IMR-90 (cell line): ENCODE measurements at regions not wholly inside any gene's neighbourhood (a gene's known extent, or its start where the extent isn't known, plus 50 kb on each side); places are given as distances from the start of the nearest gene placed in this dataset.

Experiments
- ATAC-seq: fragments of 200-7000 bp; cut with Tn5 transposase; 2 replicates; pipeline ENCODE4 v1.9.1; 2020; ENCODE audit warnings: low read depth, mild to moderate bottlenecking, moderate library complexity
- BruUV-seq: library from RNA; stranded (reverse); fragments of 400-500 nt; replicated peaks from 2 replicates; lab custom pipeline; 2021; lab: Mats Ljungman, UMichigan
- CTCF ChIA-PET: fragments of 300-600 bp; formaldehyde crosslinking; extraction: SDS; loops from one replicate; lab custom pipeline; 2021; ENCODE audit warnings: antibody characterized with exemption; lab: Yijun Ruan, JAX
- POLR2A ChIA-PET: fragments of 300-600 bp; sonication (Branson Sonifier 250); formaldehyde crosslinking; loops from one replicate; lab custom pipeline; 2022; ENCODE audit warnings: antibody characterized with exemption; ENCODE audit not compliant: unreplicated experiment; lab: Charles Lee
- DNase-seq: peaks from one replicate; pipeline ENCODE4 v3.0.0; 2013
- H2AFZ ChIP-seq: replicated peaks from 2 replicates; pipeline ENCODE3; 2013; ENCODE audit warnings: low read length, mild to moderate bottlenecking; ENCODE audit not compliant: poor library complexity
- H2AK5ac ChIP-seq: 2 replicates; pipeline ENCODE4 v1.6.1; 2013; ENCODE audit warnings: low read depth, low read length, inconsistent platforms
- H2AK9ac ChIP-seq: replicated peaks from 2 replicates; pipeline ENCODE3; 2013; ENCODE audit warnings: mild to moderate bottlenecking, low read depth, low read length, moderate library complexity; ENCODE audit not compliant: poor library complexity
- H2BK120ac ChIP-seq: 2 replicates; pipeline ENCODE4 v1.6.1; 2013; ENCODE audit warnings: low read depth, low read length, inconsistent platforms
- H2BK15ac ChIP-seq: 3 replicates; pipeline ENCODE4 v1.6.1; 2013; ENCODE audit warnings: low read depth, low read length, inconsistent platforms
- H2BK20ac ChIP-seq: 2 replicates; pipeline ENCODE4 v1.6.1; 2013; ENCODE audit warnings: low read depth, mild to moderate bottlenecking, inconsistent platforms, low read length, moderate library complexity
- H2BK5ac ChIP-seq: 2 replicates; pipeline ENCODE4 v1.6.1; 2013; ENCODE audit warnings: mild to moderate bottlenecking, low read depth, low read length, inconsistent platforms; ENCODE audit not compliant: poor library complexity, severe bottlenecking
- H3K14ac ChIP-seq: replicated peaks from 2 replicates; pipeline ENCODE4 v1.6.1; 2013; ENCODE audit warnings: low read depth, low read length, inconsistent platforms
- H3K18ac ChIP-seq: 2 replicates; pipeline ENCODE4 v1.6.1; 2013; ENCODE audit warnings: low read depth, low read length, control low read depth
- H3K23ac ChIP-seq: 2 replicates; pipeline ENCODE4 v1.6.1; 2013; ENCODE audit warnings: low read depth, low read length, inconsistent platforms
- H3K27ac ChIP-seq: 2 replicates; pipeline ENCODE4 v1.5.1; 2013; ENCODE audit warnings: mild to moderate bottlenecking, control low read depth, low read length; ENCODE audit not compliant: insufficient read depth
- H3K27me3 ChIP-seq: 2 replicates; pipeline ENCODE4 v1.6.1; 2013; ENCODE audit warnings: low read length; ENCODE audit not compliant: control insufficient read depth, insufficient read depth
- H3K36me3 ChIP-seq: 2 replicates; pipeline ENCODE4 v1.6.1; 2013; ENCODE audit warnings: low read length, mixed read lengths; ENCODE audit not compliant: control insufficient read depth, insufficient read depth
- H3K4ac ChIP-seq: 2 replicates; pipeline ENCODE4 v1.6.1; 2013; ENCODE audit warnings: low read depth, low read length, inconsistent platforms
- H3K4me1 ChIP-seq: 2 replicates; pipeline ENCODE4 v1.6.1; 2013; ENCODE audit warnings: low read length, mixed read lengths; ENCODE audit not compliant: control insufficient read depth, insufficient read depth
- H3K4me2 ChIP-seq: 2 replicates; pipeline ENCODE4 v1.6.1; 2013; ENCODE audit warnings: low read depth, mild to moderate bottlenecking, control low read depth, low read length, moderate library complexity
- H3K4me3 ChIP-seq: 2 replicates; pipeline ENCODE4 v1.5.1; 2013; ENCODE audit warnings: low read depth, mild to moderate bottlenecking, control low read depth, low read length, moderate library complexity; ENCODE audit not compliant: insufficient read depth
- H3K56ac ChIP-seq: 2 replicates; pipeline ENCODE4 v1.6.1; 2013; ENCODE audit warnings: low read length, inconsistent platforms; ENCODE audit not compliant: insufficient read depth; ENCODE audit errors: extremely low read depth
- H3K79me1 ChIP-seq, 2 experiments: 2 replicates each; pipeline ENCODE4 v1.6.1; 2013; ENCODE audit warnings: low read length in 2 of 2, inconsistent platforms in 1 of 2, low read depth in 1 of 2
- H3K9ac ChIP-seq: 2 replicates; pipeline ENCODE4 v1.6.1; 2013; ENCODE audit warnings: low read depth, low read length, control low read depth
- H3K9me1 ChIP-seq: 2 replicates; pipeline ENCODE4 v1.6.1; 2013; ENCODE audit warnings: low read length, inconsistent platforms; ENCODE audit not compliant: insufficient read depth
- H3K9me3 ChIP-seq: 2 replicates; pipeline ENCODE4 v1.6.1; 2013; ENCODE audit warnings: low read length; ENCODE audit not compliant: control insufficient read depth, insufficient read depth
- H4K20me1 ChIP-seq: 2 replicates; pipeline ENCODE4 v1.6.1; 2013; ENCODE audit warnings: low read length, inconsistent platforms; ENCODE audit not compliant: insufficient read depth
- H4K5ac ChIP-seq: 2 replicates; pipeline ENCODE4 v1.6.1; 2013; ENCODE audit warnings: mild to moderate bottlenecking, low read depth, low read length, control low read depth
- H4K8ac ChIP-seq, 2 experiments: 2 replicates each; pipeline ENCODE4 v1.6.1; 2013; ENCODE audit warnings: low read depth in 2 of 2, low read length in 2 of 2, control low read depth in 1 of 2, inconsistent platforms in 1 of 2
- H4K91ac ChIP-seq: 2 replicates; pipeline ENCODE4 v1.6.1; 2013; ENCODE audit warnings: low read depth, low read length, inconsistent platforms; ENCODE audit not compliant: insufficient read depth
- BHLHE40 ChIP-seq: fragments of 150-350 bp; IDR thresholded peaks from 2 replicates; pipeline ENCODE4 v1.6.1; 2016; ENCODE audit warnings: mild to moderate bottlenecking, low read depth, low read length
- CEBPB ChIP-seq: IDR thresholded peaks from 2 replicates; pipeline ENCODE4 v1.6.1; 2012; ENCODE audit warnings: low read depth, low read length, improper control_type of control experiment
- CHD1 ChIP-seq: IDR thresholded peaks from 2 replicates; pipeline ENCODE4 v1.6.1; 2012; ENCODE audit warnings: low read depth, low read length, improper control_type of control experiment
- CTCF ChIP-seq: conservative IDR thresholded peaks from 2 replicates; pipeline ENCODE4 v1.5.1; 2012; ENCODE audit warnings: mild to moderate bottlenecking, low read depth, low read length, improper control_type of control experiment
- ELK1 ChIP-seq: fragments of 150-350 bp; IDR thresholded peaks from 2 replicates; pipeline ENCODE4 v1.6.1; 2016; ENCODE audit warnings: low read depth, mild to moderate bottlenecking, low read length, moderate library complexity, borderline replicate concordance
- FOS ChIP-seq: fragments of 150-350 bp; IDR thresholded peaks from 2 replicates; pipeline ENCODE4 v1.6.1; 2016; ENCODE audit warnings: low read depth, low read length
- MAFK ChIP-seq: IDR thresholded peaks from 2 replicates; pipeline ENCODE4 v1.6.1; 2012; ENCODE audit warnings: low read depth, low read length, improper control_type of control experiment
- MAZ ChIP-seq: IDR thresholded peaks from 2 replicates; pipeline ENCODE4 v1.6.1; 2012; ENCODE audit warnings: low read depth, mild to moderate bottlenecking, low read length, improper control_type of control experiment, moderate library complexity, borderline replicate concordance
- MXI1 ChIP-seq: IDR thresholded peaks from 2 replicates; pipeline ENCODE4 v1.6.1; 2012; ENCODE audit warnings: low read depth, mild to moderate bottlenecking, low read length, moderate library complexity, borderline replicate concordance
- NFE2L2 ChIP-seq: fragments of 150-350 bp; IDR thresholded peaks from 2 replicates; pipeline ENCODE4 v1.6.1; 2016; ENCODE audit warnings: low read depth, mild to moderate bottlenecking, low read length
- POLR2A ChIP-seq: IDR thresholded peaks from 2 replicates; pipeline ENCODE4 v1.6.1; 2012; ENCODE audit warnings: mild to moderate bottlenecking, low read depth, low read length
- RAD21 ChIP-seq: IDR thresholded peaks from 2 replicates; pipeline ENCODE4 v1.6.1; 2012; ENCODE audit warnings: low read length, improper control_type of control experiment
- RCOR1 ChIP-seq: IDR thresholded peaks from 2 replicates; pipeline ENCODE4 v1.6.1; 2012; ENCODE audit warnings: mild to moderate bottlenecking, low read length, improper control_type of control experiment; ENCODE audit not compliant: insufficient replicate concordance
- RFX5 ChIP-seq: IDR thresholded peaks from 2 replicates; pipeline ENCODE4 v1.8.0; 2012; ENCODE audit warnings: low read depth, mild to moderate bottlenecking, low read length, moderate library complexity
- SMC3 ChIP-seq: fragments of 150-350 bp; IDR thresholded peaks from 2 replicates; pipeline ENCODE4 v1.6.1; 2016; ENCODE audit warnings: low read depth, mild to moderate bottlenecking, antibody characterized with exemption, low read length, moderate library complexity
- USF2 ChIP-seq: fragments of 150-350 bp; IDR thresholded peaks from 2 replicates; pipeline ENCODE4 v1.6.1; 2017; ENCODE audit warnings: mild to moderate bottlenecking, antibody characterized with exemption, low read length, low read depth
- WGBS, 2 experiments: methylation state at CpG; one replicate each; pipeline versions ENCODE4 v1.1.5 to v1.1.7; 2013; ENCODE audit warnings: missing lambda C conversion rate in 2 of 2; ENCODE audit not compliant: insufficient read length in 1 of 2; ENCODE audit errors: extremely low coverage in 2 of 2; 5-methylcytosine and 5-hydroxymethylcytosine counted together
- dilution Hi-C: fragments of 300-500 bp; cut with HindIII; formaldehyde crosslinking; loops from one replicate; pipeline ENCODE4 v1.14.3; 2018; ENCODE audit warnings: low sequenced_read_pairs; ENCODE audit not compliant: unreplicated experiment
- in situ Hi-C: fragments of 300-500 bp; cut with MboI; formaldehyde crosslinking; loops from 3 replicates; pipeline ENCODE4 v1.14.3; 2019; ENCODE audit warnings: low sequenced_read_pairs, inconsistent platforms, mixed read lengths
- intact Hi-C: fragments of 100-400 bp; cut with micrococcal nuclease; formaldehyde crosslinking; loops from 2 replicates; pipeline ENCODE4 v1.10.0; 2022

- dilution Hi-C loops = no loop called here
- H3K4me3 ChIP-seq = no peak overlapping the region
- H3K4me2 ChIP-seq = no peak overlapping the region
- 0 out of 2 replicates have a peak, but pooled peaks cover 3% of the 10 kb centered on the region for H3K9me3 ChIP-seq
- no peak overlapping the region for H4K5ac ChIP-seq
- no peaks in the 10 kb centered on the region for H3K79me1 ChIP-seq
- no peaks in the 10 kb centered on the region for H4K20me1 ChIP-seq
- H3K36me3 ChIP-seq = no peaks in the 10 kb centered on the region
- in situ Hi-C loops = no loop called here
- no peaks in the 10 kb centered on the region for H3K9me1 ChIP-seq
- H3K4me1 ChIP-seq = no peaks in the 10 kb centered on the region
- BruUV-seq = no TSS peak
- H2BK5ac ChIP-seq = no peak overlapping the region
- POLR2A ChIA-PET = no interaction called here
- H3K23ac ChIP-seq = no peak overlapping the region
- H3K27me3 ChIP-seq = no peaks in the 10 kb centered on the region
- H2AK9ac ChIP-seq = no peak overlapping the region
- no peak overlapping the region for H3K27ac ChIP-seq
- DNase-seq (no peak), ATAC-seq (no peak)
- no peak overlapping the region for H2AFZ ChIP-seq
- H4K91ac ChIP-seq = no peak overlapping the region
- WGBS, 2 experiments = no CpG with 5 or more reads among the region's 2 CpGs
- TF ChIP-seq USF2 (no peak), MXI1 (no peak), POLR2A (no peak), MAZ (no peak), RFX5 (no peak), NFE2L2 (no peak), RCOR1 (no peak), CHD1 (no peak), SMC3 (no peak), RAD21 (no peak), BHLHE40 (no peak), MAFK (no peak), FOS (no peak), ELK1 (no peak), CTCF (no peak), CEBPB (no peak)
- H2BK120ac ChIP-seq = no peak overlapping the region
- no peak overlapping the region for H3K14ac ChIP-seq
- intact Hi-C loops = no loop called here
- no peak overlapping the region for H3K18ac ChIP-seq
- no peak overlapping the region for H3K9ac ChIP-seq
- no peak overlapping the region for H4K8ac ChIP-seq
- H2BK20ac ChIP-seq = no peak overlapping the region
- H3K56ac ChIP-seq = no peak overlapping the region
- no peak overlapping the region for H3K4ac ChIP-seq
- no peak overlapping the region for H2AK5ac ChIP-seq
- no peak overlapping the region for H2BK15ac ChIP-seq
- CTCF ChIA-PET = no interaction called here
Observed at GRCh38 chr3:95752199-95752598, 1062.2 kb upstream of the EPHA6 start.
